Lower leg skin (tissue), 3 donors: ENCODE measurements at regions not wholly inside any gene's neighbourhood (a gene's known extent, or its start where the extent isn't known, plus 50 kb on each side); places are given as distances from the start of the nearest gene placed in this dataset.

Experiments used
- CTCF ChIP-seq, 3 donors: fragments of 450-650 bp; IDR thresholded peaks; one replicate each; pipeline ENCODE4 v1.5.1; 2016; ENCODE audit warnings: antibody characterized with exemption in 3 of 3, mild to moderate bottlenecking in 3 of 3, moderate library complexity in 2 of 3
- POLR2A ChIP-seq, 2 donors: fragments of 450-650 bp; IDR thresholded peaks; one replicate each; pipeline ENCODE4 v1.6.1; 2016 to 2017; ENCODE audit warnings: antibody characterized with exemption in 2 of 2, mild to moderate bottlenecking in 1 of 2, moderate library complexity in 1 of 2

- TF ChIP-seq CTCF (IDR thresholded peaks at IDR 0.05) (no peak), POLR2A (IDR thresholded peaks at IDR 0.05) (no peak)
These were observed 609.2 kb upstream of the FOXG1 start for GRCh38 chr14:28157289-28157869.
